SK-N-MC (cell line): ENCODE measurements at regions not wholly inside any gene's neighbourhood (a gene's known extent, or its start where the extent isn't known, plus 50 kb on each side); places are given as distances from the start of the nearest gene placed in this dataset.

ENCODE experiments used
- EZH2 ChIP-seq: fragments of 200-600 bp; sonication (generic); IDR thresholded peaks from one replicate; pipeline ENCODE4 v1.6.1; 2017; ENCODE audit warnings: antibody characterized with exemption
- POLR2AphosphoS5 ChIP-seq: IDR thresholded peaks from 2 replicates; pipeline ENCODE4 v1.6.1; 2012; ENCODE audit warnings: mild to moderate bottlenecking, low read depth, low read length, borderline replicate concordance

DNA sequence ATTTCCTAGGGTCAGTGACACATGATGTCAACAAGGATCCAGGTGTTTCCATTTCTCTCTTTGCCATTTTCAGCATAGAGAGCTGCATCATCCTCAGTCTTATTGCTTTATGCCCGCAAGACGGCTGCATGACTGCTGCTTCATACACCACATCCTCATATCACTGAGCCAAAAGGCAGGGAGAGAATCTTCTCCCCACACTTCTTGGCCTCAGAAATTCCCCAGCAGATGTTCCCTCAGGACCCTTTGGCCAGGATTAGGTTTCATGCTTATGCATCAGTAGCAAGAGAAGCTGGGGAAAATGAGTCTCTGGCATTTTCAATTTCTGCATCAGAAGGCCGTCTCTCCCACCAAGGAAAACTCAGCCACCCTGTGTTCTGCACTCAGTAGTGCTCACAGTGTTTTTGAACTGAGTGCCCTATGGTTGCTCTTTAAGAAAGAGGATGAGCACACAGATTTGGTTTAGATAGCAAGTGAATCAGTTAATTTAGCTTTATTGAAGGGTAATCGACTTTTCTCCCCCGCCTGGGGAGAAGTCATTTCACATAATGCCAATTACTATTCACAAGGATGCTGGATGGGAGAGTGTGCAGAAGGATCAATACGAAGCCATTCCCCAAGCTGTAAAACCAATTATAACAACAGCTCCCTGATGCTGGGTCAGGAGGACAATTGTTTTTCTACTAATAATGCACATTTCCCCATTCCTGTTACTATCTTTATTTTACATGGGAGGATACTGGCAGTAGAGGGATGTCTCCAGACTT lies 360.2 kb downstream of the HHIPL2 start:
- TF ChIP-seq EZH2 (no peak), POLR2AphosphoS5 (no peak)
